VCaP (cell line): ENCODE measurements at regions not wholly inside any gene's neighbourhood (a gene's known extent, or its start where the extent isn't known, plus 50 kb on each side); places are given as distances from the start of the nearest gene placed in this dataset.

Experiments
- H3K27ac ChIP-seq: fragments of 450-650 bp; 2 replicates; pipeline ENCODE4 v1.5.1; 2017
- TF ChIP-seq, protein P1 (sequence below): fragments of 450-650 bp; conservative IDR thresholded peaks from 2 replicates; pipeline ENCODE4 v1.5.1; 2017; ENCODE audit warnings: mild to moderate bottlenecking, moderate library complexity

DNA sequence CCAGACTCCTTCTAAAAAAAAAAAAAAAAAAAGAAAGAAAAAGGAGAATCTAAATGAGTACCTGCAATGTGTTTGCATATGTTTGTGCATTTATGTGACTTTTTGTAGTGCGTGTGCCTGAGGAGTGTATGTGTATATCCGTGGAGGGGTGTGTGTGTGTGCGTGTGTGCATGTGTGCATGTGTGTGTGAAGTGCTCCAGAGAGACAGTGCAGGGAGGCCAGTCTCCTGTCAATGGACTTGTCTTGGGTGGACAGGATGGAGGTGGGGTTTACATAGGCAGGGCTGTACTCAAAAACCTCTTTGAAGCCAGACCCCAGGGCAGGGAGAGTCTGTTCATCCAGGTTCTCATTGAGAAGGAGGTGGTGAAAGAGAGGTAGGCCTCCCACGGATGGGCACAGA is 87.1 kb upstream of the MVB12B start:
- TF ChIP-seq, protein P1, sequence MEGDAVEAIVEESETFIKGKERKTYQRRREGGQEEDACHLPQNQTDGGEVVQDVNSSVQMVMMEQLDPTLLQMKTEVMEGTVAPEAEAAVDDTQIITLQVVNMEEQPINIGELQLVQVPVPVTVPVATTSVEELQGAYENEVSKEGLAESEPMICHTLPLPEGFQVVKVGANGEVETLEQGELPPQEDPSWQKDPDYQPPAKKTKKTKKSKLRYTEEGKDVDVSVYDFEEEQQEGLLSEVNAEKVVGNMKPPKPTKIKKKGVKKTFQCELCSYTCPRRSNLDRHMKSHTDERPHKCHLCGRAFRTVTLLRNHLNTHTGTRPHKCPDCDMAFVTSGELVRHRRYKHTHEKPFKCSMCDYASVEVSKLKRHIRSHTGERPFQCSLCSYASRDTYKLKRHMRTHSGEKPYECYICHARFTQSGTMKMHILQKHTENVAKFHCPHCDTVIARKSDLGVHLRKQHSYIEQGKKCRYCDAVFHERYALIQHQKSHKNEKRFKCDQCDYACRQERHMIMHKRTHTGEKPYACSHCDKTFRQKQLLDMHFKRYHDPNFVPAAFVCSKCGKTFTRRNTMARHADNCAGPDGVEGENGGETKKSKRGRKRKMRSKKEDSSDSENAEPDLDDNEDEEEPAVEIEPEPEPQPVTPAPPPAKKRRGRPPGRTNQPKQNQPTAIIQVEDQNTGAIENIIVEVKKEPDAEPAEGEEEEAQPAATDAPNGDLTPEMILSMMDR: no peak
- H3K27ac ChIP-seq: no peak overlapping the region

DNA sequence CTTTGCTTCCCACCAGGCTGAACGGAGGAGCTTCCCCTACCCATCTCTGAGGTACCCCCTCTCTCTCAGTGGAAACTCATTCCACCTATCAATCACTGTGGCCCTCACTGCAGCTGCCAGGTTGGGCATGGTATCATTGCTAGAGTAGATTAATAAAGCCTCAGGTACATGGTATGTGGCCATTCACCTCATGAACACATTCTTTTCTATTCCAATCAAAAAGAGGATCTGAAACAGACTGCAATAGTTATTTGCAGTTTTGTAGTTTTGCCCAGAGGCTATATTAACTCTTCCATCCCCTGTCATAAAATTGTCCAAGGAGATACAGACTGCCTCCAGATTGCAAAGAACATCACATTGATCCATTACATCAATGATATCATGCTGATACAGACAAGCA is 85.8 kb upstream of the MVB12B start:
- H3K27ac ChIP-seq: no peak overlapping the region
- TF ChIP-seq, protein P1: no peak

DNA sequence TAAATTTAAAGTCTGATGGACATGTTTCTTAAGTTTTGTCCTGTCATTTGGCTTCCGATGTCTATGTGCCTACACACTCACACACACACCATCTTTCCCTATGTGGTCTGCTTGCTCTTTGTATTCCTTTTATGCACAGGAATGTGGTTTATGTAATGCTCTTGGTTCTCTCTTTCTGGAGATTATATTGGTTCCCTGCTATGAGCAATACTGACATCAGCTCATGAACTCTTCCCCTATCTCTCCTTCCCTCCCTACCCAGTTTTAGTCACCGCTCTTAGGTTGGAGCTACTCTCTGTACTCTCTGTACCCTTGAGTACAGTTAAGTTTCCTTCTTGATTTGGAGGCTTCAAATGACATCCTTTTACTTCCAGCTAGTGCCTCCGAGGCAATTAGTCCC is 77.9 kb upstream of the MVB12B start:
- TF ChIP-seq, protein P1: no peak
- no peak overlapping the region for H3K27ac ChIP-seq

DNA sequence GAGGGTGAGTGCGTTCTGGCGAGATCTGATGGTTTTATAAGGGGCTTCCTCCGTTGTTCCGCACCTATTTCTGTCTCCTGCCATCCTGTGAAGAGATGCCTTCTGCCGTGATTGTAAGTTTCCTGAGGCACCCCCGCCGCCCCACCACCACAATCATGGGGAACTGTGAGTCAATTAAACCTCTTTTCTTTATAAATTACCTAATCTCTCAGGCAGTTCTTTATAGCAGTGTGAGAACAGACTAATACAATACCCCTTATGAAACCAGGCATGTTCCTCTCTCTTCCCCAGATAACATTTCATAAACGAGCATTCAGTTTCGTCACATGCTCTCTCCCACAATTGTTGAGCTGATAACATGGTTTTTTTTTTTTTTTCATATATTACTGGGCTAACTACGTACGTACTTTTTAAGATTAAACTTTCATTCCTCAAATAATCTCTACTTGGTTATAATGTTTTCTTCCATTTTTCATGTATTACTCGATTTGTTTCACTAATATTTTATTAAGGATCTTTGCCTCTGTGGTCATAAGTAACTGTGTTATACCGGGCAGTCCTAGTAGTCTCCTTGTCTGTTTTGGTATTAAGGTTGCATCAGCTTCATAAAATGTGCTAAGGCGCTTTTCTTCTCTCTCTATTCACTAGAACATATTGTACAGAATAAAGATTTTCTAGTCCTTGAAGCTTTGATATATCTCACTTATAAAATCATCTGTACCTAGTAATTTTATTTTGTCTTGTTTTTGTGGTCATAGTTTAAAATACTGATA is 64.9 kb upstream of the MVB12B start:
- TF ChIP-seq, protein P1: no peak

DNA sequence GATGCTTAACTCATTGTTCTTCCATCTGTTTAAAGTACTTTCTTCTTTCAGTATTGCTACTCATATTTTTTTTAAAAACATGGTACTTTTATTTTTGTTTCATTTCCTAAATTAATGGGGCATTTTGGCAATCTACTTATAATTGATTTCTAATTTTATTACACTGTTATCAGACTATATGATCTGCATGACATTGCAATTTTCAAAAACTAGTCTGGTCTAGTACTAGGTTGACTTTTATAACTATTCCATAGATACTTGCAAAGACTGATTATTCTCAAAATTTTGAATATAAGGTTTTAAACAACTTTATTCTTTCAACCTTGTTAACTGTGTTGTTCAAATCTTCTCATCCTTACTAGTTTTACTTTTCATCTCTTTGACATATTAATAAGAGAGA is 63.9 kb upstream of the MVB12B start:
- TF ChIP-seq, protein P1: no peak
- no peak overlapping the region for H3K27ac ChIP-seq

More for the DNA sequence above, 64.9 kb upstream of the MVB12B start:
- H3K27ac ChIP-seq: no peak overlapping the region

DNA sequence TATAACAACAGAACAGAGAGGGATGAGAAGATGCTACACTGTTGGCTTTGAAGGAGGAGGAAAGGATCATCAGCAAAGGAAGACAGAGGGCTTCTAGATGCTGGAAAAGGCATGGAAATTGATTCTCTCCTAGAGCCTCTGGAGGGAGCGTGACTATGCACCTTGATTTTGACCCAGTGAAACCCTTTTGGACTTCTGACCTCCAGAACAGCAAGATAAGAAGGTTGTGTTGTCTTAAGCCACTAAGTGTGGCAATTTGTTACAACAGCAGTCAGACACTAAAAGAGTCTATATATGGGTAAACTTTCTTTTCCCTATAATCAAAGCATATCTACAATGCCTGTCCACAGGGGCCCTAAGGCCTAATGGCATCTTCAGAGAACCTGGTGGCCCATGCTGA is 56.1 kb upstream of the MVB12B start:
- no peak overlapping the region for H3K27ac ChIP-seq
- TF ChIP-seq, protein P1: no peak

DNA sequence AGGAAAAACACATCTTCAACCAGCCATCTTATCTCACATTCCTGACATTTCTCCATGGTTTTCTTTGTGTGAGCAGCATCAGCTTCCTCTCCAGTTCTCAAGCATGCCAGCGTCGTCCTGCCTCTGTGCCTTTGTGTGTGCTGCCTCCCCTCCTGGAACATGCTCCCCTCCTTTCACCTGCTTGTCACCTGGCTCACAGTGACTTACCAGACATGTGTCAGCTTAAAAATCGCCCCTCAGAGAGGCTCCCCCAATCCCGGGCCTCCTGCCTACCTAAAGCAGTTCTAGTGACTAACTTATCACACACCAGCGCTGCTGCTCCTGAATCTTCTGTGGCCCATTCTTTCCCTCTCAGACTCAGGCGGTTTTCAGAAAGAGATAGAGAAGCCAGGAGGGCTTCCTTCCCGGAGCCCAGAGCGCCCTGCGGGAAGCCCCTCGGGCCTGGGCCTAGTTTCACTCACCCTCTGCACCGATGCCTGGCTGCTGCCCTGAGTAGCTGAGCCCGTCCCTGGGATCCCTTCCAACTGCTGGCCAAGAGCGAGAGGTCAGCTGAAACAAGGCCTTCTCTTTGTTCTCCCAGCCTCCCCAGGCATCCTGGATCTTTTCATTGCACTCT is 51.1 kb upstream of the MVB12B start:
- no peak overlapping the region for H3K27ac ChIP-seq
- TF ChIP-seq, protein P1: no peak
